ENCODE measurements at regions not wholly inside any gene's neighbourhood (a gene's known extent, or its start where the extent isn't known, plus 50 kb on each side); places are given as distances from the start of the nearest gene placed in this dataset.

DNA sequence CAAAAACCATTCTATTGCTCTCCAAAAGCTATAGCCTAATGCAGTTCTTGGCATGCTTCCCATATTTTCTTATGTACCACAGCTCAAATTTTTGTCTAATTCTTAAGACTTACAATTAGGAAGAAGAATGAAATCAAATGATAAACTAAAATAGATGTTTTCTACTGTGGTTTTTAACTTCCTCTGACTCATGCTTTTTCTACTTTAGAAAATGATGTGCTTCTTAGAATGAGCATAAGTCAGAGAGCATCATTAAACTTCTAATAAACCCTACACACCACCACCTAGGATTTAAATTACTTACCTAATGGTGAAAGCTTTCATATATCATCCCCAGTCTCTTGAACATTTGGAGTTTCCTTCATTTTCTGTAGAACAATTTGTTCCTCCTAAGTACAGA lies 217.0 kb upstream of the NDST3 start:
- H2AFZ ChIP-seq (ENCODE audit: low read length), result no peak overlapping the region
- H3K27ac ChIP-seq (ENCODE audit: low read depth, low read length, poor library complexity, severe bottlenecking), result no peak overlapping the region

DNA sequence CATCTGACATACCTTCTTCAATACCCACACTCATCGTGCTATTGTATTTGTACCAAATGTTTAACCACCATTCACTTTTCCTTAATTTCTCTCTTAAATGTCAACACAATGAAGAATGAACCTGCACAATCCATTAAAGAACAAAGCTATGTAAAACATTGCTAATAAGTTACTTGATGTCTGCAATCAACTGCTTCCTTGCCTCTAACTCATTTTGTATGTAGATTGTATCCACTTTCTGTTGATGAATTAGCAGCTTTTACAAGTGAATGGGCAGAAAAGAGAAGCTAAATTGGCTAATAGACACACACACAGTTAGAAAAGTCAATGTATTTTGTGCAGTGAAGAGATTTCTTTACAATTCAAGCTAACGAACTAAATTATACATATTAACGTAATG lies 212.5 kb upstream of the NDST3 start:
- no peak overlapping the region for H3K4me3 ChIP-seq (ENCODE audit: low read depth, low read length, poor library complexity, severe bottlenecking)
- H3K4me2 ChIP-seq (ENCODE audit: low read length), result no peak overlapping the region
- H3K4me1 ChIP-seq (ENCODE audit: insufficient read depth, low read length, poor library complexity, severe bottlenecking), result no peaks in the 10 kb centered on the region
- CTCF ChIA-PET (ENCODE audit: unreplicated experiment), result no interaction called here
- H3K27ac ChIP-seq (ENCODE audit: low read depth, low read length, poor library complexity, severe bottlenecking), result no peak overlapping the region
- no peaks in the 10 kb centered on the region for H3K79me2 ChIP-seq (ENCODE audit: insufficient read depth, low read depth, low read length)
- DNase-seq (ENCODE audit: low spot score), result no peak
- H2AFZ ChIP-seq (ENCODE audit: low read length), result no peak overlapping the region
- H3K9me2 ChIP-seq (ENCODE audit: insufficient read depth, low read length), result no peaks in the 10 kb centered on the region
- H3K9me3 ChIP-seq (ENCODE audit: low read length), result no peaks in the 10 kb centered on the region
- no peak for TF ChIP-seq EZH2phosphoT487 (IDR thresholded peaks at IDR 0.05; ENCODE audit: borderline replicate concordance, low read depth, low read length)
- no peaks in the 10 kb centered on the region for H3K36me3 ChIP-seq (ENCODE audit: insufficient read depth, low read length)
- intact Hi-C loops (cut with micrococcal nuclease; ENCODE audit: unreplicated experiment), result no loop called here
- no peaks in the 10 kb centered on the region for H4K20me1 ChIP-seq (ENCODE audit: insufficient read depth, low read length)
- POLR2A ChIA-PET, result no interaction called here
- BruUV-seq (replicated peaks), result no TSS peak

More for the DNA sequence above, 217.0 kb upstream of the NDST3 start:
- no peaks in the 10 kb centered on the region for H3K9me2 ChIP-seq (ENCODE audit: insufficient read depth, low read length)
- no peaks in the 10 kb centered on the region for H4K20me1 ChIP-seq (ENCODE audit: insufficient read depth, low read length)
- H3K9me3 ChIP-seq (ENCODE audit: low read length), result no peaks in the 10 kb centered on the region
- H3K36me3 ChIP-seq (ENCODE audit: insufficient read depth, low read length), result no peaks in the 10 kb centered on the region
- intact Hi-C loops (cut with micrococcal nuclease; ENCODE audit: unreplicated experiment), result no loop called here
- ChIA-PET POLR2A (no interaction called here), CTCF (ENCODE audit: unreplicated experiment) (no interaction called here)
- no peak for DNase-seq (ENCODE audit: low spot score)
- no peak for TF ChIP-seq EZH2phosphoT487 (IDR thresholded peaks at IDR 0.05; ENCODE audit: borderline replicate concordance, low read depth, low read length)
- TF ChIP-seq, protein P1, sequence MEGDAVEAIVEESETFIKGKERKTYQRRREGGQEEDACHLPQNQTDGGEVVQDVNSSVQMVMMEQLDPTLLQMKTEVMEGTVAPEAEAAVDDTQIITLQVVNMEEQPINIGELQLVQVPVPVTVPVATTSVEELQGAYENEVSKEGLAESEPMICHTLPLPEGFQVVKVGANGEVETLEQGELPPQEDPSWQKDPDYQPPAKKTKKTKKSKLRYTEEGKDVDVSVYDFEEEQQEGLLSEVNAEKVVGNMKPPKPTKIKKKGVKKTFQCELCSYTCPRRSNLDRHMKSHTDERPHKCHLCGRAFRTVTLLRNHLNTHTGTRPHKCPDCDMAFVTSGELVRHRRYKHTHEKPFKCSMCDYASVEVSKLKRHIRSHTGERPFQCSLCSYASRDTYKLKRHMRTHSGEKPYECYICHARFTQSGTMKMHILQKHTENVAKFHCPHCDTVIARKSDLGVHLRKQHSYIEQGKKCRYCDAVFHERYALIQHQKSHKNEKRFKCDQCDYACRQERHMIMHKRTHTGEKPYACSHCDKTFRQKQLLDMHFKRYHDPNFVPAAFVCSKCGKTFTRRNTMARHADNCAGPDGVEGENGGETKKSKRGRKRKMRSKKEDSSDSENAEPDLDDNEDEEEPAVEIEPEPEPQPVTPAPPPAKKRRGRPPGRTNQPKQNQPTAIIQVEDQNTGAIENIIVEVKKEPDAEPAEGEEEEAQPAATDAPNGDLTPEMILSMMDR (conservative IDR thresholded peaks at IDR 0.05; ENCODE audit: low read length), result no peak
- no peaks in the 10 kb centered on the region for H3K4me1 ChIP-seq (ENCODE audit: insufficient read depth, low read length, poor library complexity, severe bottlenecking)
- no TSS peak for BruUV-seq (replicated peaks)
- H3K4me3 ChIP-seq (ENCODE audit: low read depth, low read length, poor library complexity, severe bottlenecking), result no peak overlapping the region
- no peak overlapping the region for H3K4me2 ChIP-seq (ENCODE audit: low read length)
- no peaks in the 10 kb centered on the region for H3K79me2 ChIP-seq (ENCODE audit: insufficient read depth, low read depth, low read length)

DNA sequence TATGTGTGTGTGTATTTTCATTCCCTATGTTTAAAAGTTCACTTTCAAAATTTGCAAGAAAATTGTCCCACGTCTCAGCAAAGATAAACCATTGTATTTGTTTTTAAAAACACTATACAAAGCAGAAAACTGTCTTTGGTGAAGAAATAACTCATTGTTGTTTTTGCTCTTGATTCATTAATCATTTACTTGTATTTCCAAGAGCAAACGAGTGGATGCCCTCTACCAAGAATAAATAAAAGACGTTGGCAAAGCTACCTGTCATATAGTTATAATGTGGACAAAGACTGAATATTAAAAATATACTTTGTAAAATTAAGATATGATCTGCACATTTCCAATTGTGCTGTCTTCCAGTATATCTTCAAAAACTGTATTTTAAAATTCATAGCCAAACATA lies 210.9 kb upstream of the NDST3 start:
- DNase-seq (ENCODE audit: low spot score), result no peak
- intact Hi-C loops (cut with micrococcal nuclease; ENCODE audit: unreplicated experiment), result no loop called here
- Histone ChIP-seq H3K4me3 (ENCODE audit: low read depth, low read length, poor library complexity, severe bottlenecking) (no peak overlapping the region), H3K79me2 (ENCODE audit: insufficient read depth, low read depth, low read length) (no peaks in the 10 kb centered on the region), H2AFZ (ENCODE audit: low read length) (no peak overlapping the region), H3K36me3 (ENCODE audit: insufficient read depth, low read length) (no peaks in the 10 kb centered on the region), H3K4me2 (ENCODE audit: low read length) (no peak overlapping the region), H3K27ac (ENCODE audit: low read depth, low read length, poor library complexity, severe bottlenecking) (no peak overlapping the region), H3K4me1 (ENCODE audit: insufficient read depth, low read length, poor library complexity, severe bottlenecking) (no peaks in the 10 kb centered on the region), H3K9me3 (ENCODE audit: low read length) (no peaks in the 10 kb centered on the region), H4K20me1 (ENCODE audit: insufficient read depth, low read length) (no peaks in the 10 kb centered on the region), H3K9me2 (ENCODE audit: insufficient read depth, low read length) (no peaks in the 10 kb centered on the region)
- ChIA-PET POLR2A (no interaction called here), CTCF (ENCODE audit: unreplicated experiment) (no interaction called here)
- TF ChIP-seq, protein P1 (conservative IDR thresholded peaks at IDR 0.05; ENCODE audit: low read length), result no peak
- no peak for TF ChIP-seq EZH2phosphoT487 (IDR thresholded peaks at IDR 0.05; ENCODE audit: borderline replicate concordance, low read depth, low read length)
- BruUV-seq (replicated peaks), result no TSS peak
